Left colon (tissue), 2 donors: ENCODE measurements at regions not wholly inside any gene's neighbourhood (a gene's known extent, or its start where the extent isn't known, plus 50 kb on each side); places are given as distances from the start of the nearest gene placed in this dataset.
"Not testable (repeated sequence)": the region's sequence is repeated elsewhere in the genome, so short reads cannot be mapped to it uniquely, and the experiment has no call there.

Source experiments
- ATAC-seq: fragments of 200-7000 bp; cut with Tn5 transposase; one replicate; pipeline ENCODE4 v1.9.1; 2020; ENCODE audit warnings: mild to moderate bottlenecking, moderate library complexity
- DNase-seq, 2 donors: peaks; one replicate each; pipeline ENCODE4 v3.0.0-alpha.2; 2020
- intact Hi-C, 2 donors: fragments of 100-400 bp; cut with DNase I in 1 of 2; cut with micrococcal nuclease in 1 of 2; formaldehyde crosslinking; loops; one replicate each; pipeline versions ENCODE4 v1.11.2 to v1.14.0; 2022; cut with DNase I, micrococcal nuclease
- donor health status: DM: no; HTN: no; CAD: no.
- donor health status: DM: yes; HTN: yes; CAD: no.

- DNase-seq = no peak
- intact Hi-C loops = no loop called here
- ATAC-seq = no peak
Observed at GRCh38 chr3:87761341-87761740, 297.5 kb downstream of the CGGBP1 start.

DNA sequence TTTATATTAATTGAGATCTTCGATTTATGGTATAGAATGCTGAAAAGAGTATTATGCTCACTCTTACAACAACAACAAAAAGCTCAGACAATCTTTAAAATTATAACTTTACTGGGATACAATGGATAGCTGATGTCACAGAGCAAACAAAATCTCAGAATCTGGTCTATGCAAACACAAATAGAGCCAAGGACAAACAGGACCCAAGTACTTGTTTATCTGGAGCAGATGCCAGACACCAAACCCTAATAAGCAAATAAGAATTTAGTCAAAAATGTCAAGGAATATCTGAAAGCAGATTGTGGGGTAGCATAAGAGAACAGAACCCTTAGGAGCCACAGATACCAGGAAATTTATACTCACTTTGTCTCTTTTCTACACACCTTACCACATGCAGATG, 302.2 kb downstream of the CGGBP1 start:
- intact Hi-C loops = no loop called here
- ATAC-seq = no peak

GRCh38 chr3:87755852-87756251, 303.0 kb downstream of the CGGBP1 start:
- DNase-seq (no peak), ATAC-seq (no peak)
- intact Hi-C loops = no loop called here

More for the DNA sequence above, 302.2 kb downstream of the CGGBP1 start:
- DNase-seq = no peak

DNA sequence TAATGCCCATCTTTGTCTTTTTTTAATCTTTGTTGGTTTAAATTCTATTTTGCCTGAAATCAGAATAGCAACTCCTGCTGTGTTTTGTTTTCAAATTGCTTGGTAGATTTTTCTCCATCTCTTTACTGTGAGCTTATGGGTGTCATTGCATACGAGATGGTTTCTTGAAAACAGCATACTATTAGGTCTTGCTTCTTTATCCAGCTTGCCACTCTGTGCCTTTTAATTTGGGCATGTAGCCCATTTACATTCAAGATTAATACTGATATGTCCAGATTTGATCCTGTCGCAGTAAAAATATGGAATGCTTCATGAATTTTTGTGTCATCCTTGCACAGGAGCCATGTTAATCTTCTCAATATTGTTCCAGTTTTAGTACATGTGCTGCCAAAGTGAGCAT, 316.6 kb downstream of the CGGBP1 start:
- ATAC-seq = no peak
- DNase-seq = no peak
- intact Hi-C loops = no loop called here

DNA sequence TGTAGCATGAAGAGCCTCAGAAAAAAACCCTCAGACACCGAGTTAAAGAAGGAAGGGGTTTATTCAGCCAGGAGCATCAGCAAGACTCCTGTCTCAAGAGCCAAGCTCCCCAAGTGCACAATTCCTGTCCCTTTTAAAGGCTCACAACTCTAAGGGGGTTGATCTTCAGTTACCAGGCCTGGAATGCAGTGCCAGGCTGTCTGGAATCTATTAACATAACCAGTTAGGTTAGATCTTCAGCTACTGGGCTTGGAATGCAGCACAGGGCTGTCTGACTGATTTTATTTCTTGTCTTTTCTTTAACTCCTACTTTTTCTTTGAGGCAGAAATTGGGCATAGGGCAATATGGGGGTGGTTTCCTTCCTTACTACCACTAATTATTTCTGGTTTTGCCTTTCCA, 317.9 kb downstream of the CGGBP1 start:
- DNase-seq, ATAC-seq: not testable (repeated sequence)

GRCh38 chr3:87737817-87738216, 321.0 kb downstream of the CGGBP1 start:
- intact Hi-C loops, DNase-seq, ATAC-seq: not testable (repeated sequence)

More for the DNA sequence above, 317.9 kb downstream of the CGGBP1 start:
- intact Hi-C loops = not testable (repeated sequence)

DNA sequence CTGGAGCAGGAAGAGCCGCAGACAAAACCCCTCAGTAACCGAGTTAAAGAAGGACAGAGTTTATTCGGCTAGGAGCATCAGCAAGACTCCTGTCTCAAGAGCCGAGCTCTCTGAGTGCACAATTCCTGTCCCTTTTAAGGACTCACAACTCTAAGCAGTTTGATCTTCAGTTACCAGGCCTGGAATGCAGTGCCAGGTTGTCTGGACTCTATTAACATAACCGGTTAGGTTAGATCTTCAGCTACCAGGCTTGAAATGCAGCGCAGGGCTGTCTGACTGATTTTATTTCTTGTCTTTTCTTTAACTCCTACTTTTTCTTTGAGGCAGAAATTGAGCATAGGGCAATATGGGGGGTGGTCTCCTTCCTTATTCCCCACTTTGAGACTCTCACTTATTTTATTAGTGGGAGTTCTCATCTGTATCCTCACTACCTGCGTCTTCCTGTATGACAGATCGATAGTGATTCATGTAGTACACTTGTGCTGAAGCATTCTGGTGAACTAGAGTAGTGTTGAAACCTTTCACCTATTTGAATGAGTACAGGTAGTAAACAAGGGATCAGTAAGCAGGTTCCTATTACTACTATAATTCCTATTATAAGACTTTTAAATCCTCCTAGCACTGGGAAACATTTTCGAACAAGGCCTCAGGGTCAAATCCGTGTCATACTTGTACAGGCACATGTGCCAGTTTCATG, 325.0 kb downstream of the CGGBP1 start:
- intact Hi-C loops = no loop called here
- ATAC-seq (no peak), DNase-seq (peak in 1 of 2 donors; percentile 27)

- no peak for DNase-seq
- intact Hi-C loops = no loop called here
- no peak for ATAC-seq
Observed at GRCh38 chr3:87732294-87732693, 326.5 kb downstream of the CGGBP1 start.

DNA sequence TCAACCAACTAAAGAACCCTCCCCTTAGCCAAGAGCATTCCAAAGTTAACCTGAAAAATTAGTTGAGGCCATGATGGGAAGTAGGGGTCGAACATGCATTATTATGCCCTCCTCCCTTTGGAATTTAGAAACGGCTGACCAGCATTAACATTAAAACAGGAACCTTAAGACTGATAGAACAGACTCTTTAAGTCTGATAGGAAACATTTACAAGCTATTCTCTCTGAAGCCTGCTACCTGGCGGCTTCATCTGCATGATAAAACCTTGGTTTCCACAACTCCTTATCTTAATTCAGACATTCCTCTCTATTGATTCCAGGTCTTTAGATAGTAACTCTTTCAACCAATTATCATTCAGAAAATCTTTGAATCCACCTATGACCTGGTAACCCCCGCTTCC, 331.0 kb downstream of the CGGBP1 start:
- ATAC-seq = no peak
- intact Hi-C loops = no loop called here

GRCh38 chr3:87719060-87719459, 339.7 kb downstream of the CGGBP1 start:
- ATAC-seq (no peak), DNase-seq (no peak)
- intact Hi-C loops = no loop called here

More for the DNA sequence above, 331.0 kb downstream of the CGGBP1 start:
- DNase-seq = no peak

GRCh38 chr3:87710511-87710910, 348.3 kb downstream of the CGGBP1 start:
- no peak for DNase-seq
- ATAC-seq = no peak
- intact Hi-C loops = no loop called here

DNA sequence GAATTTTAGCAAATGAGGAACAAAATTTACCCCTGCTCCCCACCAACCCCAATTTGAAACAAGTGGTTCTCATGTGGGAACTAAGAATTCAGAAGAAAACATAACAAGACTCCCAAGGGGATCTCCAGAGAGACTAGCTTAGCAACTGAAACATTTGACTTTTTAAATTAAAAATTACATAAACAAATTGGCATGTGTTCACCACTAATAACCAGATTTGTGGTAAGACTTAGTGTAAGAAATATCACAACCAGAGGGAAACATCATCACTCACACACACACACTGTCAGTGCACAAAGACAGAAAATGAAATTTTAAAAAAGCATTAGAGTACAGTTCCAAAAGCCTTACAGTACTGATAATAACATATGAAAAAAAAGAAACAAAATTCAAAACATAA, 348.8 kb downstream of the CGGBP1 start:
- intact Hi-C loops = no loop called here
- DNase-seq (no peak), ATAC-seq (no peak)

GRCh38 chr3:87706176-87706575, 352.6 kb downstream of the CGGBP1 start:
- intact Hi-C loops = no loop called here
- no peak for DNase-seq

DNA sequence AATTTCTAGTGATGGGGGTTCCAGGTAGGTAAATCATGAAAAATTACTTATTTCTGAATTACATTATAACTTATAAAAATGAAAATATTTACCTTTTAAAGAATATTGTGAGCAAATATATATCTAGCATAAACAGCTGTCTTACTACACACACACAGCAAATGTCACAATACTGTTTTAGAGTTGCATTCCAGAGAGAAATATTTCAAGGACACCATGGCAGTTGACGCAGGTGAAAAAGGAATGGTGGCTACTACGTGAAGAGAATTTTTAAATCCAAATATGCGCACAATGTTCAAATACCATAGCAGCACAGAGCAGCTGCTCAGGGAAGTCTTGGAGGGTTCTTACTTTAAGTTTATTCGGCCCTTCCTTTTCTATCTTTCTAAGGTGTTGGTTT, 356.2 kb downstream of the CGGBP1 start:
- intact Hi-C loops = no loop called here
- no peak for ATAC-seq

More at GRCh38 chr3:87706176-87706575, 352.6 kb downstream of the CGGBP1 start:
- no peak for ATAC-seq

DNA sequence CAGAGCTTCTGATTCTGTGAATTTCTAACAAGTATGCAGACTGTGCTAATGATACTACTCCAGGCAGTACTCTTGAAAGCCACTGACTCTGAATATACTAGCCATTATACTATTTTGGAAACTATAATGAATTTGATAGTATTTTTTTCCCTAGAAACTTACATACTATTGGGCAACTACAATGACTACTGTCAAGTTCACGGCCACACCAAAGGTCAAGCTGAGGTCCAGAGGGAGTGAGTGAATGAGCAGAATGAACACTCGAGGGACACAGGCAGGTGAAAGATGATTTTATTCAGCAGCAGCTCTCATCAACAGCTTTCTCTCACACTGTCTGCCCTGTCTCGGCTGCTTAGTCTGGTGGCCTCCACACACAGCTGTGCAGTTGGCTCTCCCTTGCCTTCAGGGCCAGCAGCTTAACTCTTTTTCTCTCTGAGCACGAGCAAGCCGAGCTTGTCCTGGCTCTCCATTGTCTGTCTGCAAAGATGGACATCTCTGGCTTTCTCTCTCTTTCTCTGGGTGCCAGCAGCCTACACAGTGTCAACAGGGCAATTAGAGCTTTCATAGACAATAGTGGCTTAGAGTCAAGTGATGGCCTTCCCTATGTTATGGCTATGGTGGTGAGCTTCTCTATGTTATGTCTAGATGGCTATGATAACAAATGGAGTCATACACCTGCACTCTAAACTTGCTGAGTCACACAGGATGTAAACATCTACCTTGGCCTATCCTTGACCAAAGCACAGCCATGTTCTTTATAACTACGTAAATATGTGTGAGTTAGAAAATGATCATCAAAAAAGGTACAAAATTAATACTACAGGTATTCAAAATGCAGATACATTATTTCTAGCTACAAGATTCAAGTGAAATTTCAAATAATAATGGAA, 362.4 kb downstream of the CGGBP1 start:
- intact Hi-C loops = no loop called here
- ATAC-seq = no peak
- DNase-seq = no peak

More for the DNA sequence above, 356.2 kb downstream of the CGGBP1 start:
- no peak for DNase-seq

DNA sequence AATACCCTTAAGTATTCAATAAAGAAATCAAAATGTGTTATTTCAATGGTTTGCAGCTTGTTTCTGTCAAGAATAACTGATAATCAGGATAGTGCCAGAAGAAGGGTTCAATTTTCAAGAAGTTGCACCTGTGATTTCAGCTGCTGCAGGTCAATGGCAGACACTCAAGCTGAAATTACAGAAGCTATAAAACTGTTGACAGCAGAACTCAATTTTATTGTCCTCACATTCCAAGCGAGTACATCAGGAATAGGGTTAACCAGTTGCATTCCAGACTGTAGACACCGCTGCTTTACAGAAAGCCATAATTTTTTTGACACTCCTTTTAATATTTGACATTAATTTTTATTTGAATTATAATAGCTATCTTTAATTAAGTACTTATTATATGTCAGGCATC, 364.1 kb downstream of the CGGBP1 start:
- intact Hi-C loops = no loop called here
- DNase-seq (no peak), ATAC-seq (no peak)

DNA sequence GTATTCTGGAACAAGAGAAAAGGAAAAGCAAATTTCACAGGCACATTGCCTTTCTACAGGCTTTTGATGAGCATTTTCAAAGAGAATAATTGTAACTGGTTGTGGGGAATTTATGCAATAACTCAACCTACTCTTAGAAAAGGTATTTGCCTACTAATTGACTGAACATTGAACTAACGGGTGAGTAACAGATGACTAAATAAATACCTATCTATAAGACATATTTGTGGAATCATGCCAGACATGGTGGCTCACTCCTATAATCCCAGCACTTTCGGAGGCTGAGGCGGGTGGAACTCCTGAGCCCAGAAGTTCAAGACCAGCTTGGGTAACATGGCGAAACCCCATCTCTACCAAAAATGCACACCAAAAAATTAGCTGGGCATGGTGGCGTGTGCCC, 367.7 kb downstream of the CGGBP1 start:
- no peak for ATAC-seq
- intact Hi-C loops = no loop called here

GRCh38 chr3:87678984-87679660, 379.7 kb downstream of the CGGBP1 start:
- ATAC-seq, intact Hi-C loops, DNase-seq: not testable (repeated sequence)

More for the DNA sequence above, 367.7 kb downstream of the CGGBP1 start:
- no peak for DNase-seq

DNA sequence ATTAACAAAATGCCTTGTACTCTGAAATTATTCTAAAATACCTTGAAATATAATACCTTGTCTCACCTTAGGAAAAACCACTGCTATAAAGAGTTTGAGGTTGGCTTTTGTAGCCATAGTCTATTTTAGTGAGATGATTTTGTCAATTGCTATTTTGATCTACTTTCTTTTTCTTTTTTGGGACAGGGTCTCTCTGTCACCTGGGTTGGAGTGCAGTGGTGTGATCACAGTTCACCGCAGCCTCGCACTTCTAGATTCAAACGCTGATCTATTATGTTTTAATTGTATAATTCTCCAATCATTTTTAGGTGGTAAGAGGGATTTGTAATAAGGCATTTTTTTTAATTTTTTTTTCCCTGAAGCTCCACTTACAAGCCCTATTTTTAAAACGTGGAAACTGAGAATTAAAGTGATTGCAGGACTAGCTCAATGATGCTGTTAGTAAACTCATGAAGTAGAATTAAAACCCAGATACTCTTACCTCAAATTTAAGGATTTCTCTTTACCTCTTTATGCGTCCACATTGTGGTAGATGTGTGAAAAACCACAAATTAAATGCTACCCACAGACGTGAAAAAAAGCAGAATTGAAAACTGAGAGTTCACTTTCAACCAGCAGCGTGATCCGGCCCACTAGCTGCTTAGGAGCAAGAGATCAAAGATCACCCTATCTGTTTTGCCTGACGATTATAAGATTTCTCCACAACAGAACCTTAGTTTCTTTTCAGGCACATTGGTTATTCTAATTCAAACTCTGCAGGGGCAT, 384.2 kb downstream of the CGGBP1 start:
- ATAC-seq (no peak), DNase-seq (no peak)
- intact Hi-C loops = no loop called here
